H4 (cell line): ENCODE measurements at regions not wholly inside any gene's neighbourhood (a gene's known extent, or its start where the extent isn't known, plus 50 kb on each side); places are given as distances from the start of the nearest gene placed in this dataset.

ENCODE experiments used
- DNase-seq: peaks from one replicate; pipeline ENCODE4 v3.0.0-alpha.2; 2015; ENCODE audit warnings: low spot score

DNA sequence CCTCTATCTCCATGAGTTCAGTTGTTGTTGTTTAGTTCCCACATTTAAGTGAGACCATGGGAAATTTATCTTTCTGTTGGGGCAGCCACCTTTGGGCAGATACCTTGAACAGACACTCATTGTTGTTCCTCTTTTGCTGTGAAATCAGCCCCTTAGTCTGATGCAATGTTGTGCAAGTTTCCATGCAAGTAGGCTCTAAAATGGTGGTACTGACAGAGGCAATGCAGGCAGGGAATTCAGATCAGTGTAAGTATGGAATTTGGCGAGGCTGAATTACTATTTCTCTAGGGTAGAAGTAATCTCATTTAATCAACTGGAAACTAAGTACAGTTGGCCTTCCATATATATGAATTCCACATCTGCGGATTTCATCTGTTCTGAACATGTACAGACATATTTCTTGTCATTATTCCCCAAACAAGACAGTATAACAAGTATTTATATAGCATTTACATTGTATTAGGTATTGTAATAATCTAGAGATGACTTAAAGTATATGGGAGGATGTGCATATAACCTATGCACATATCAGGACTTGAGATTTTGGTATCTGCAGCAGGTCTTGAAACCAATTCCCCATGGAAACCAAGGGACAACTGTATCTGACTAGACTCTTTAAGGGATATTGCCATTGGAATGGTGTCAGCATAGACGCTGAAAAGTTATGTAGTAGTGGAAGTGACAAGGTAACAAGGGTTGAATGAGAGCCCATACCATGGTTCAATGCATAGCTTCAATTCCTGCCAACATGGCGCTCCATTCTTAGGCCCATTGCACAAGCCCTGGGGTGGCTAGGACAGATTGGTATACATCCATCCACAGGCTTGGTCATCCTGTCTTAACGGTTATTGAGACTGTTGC lies 281.5 kb upstream of the HTR2A start:
- DNase-seq = no peak

GRCh38 chr13:47175172-47175866 lies 278.5 kb upstream of the HTR2A start:
- DNase-seq = peak; percentile 53

GRCh38 chr13:47170971-47171370 lies 274.1 kb upstream of the HTR2A start:
- no peak for DNase-seq

GRCh38 chr13:47168618-47169017 lies 271.8 kb upstream of the HTR2A start:
- DNase-seq = no peak

- no peak for DNase-seq
Measured at GRCh38 chr13:47168066-47168465, 271.2 kb upstream of the HTR2A start.

DNA sequence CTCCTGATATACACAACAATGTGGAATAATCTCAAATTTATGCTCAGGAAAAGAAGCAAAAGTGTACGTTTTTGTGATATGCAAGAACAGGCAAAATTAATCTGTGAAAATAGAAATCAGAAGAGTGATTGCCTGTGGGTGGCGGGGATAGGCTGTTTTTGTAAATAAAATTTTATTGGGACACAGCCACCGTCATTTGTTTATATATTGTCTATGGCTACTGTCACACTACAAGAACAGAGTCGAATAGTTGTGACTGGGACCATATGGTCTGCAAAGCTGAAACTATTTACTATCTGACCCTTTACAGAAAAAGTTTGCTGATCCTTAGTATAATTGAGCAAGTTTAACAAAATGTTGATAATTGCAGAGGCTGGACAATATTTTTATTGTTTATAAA lies 269.5 kb upstream of the HTR2A start:
- DNase-seq = no peak

DNA sequence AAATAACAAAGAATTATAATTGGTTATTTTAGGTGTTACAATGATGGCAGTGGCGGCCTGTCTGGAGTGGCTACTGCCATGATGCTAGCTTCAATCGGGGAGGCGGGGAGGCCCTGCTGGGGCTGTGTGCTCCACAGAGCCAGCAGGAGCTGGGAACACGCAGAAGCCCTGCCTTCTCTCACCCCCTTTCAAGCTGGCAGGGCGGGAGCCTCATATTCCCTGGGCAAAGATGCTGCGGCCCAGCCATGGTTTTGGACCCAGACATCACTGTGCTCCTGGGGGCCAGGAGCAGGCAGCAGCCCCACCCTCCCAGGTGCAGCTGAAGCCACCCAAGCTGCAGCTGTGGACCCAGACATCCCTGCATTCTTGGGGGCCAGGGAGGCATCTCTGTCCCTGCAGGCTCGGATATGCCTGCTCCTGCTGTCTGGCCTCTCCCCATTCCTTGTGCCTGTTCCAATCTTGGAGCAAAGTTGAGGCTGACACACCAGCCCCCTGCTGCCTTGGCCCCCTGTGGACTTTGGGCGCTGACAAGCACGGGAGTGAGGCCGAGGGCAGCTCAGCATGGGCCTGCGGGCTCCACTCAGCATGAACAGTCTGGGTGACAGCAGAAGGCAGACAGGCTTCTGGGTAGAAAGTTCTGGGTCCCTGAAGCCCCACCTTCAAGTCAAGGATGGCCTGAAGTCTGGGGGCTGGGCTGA lies 263.1 kb upstream of the HTR2A start:
- DNase-seq = no peak

DNA sequence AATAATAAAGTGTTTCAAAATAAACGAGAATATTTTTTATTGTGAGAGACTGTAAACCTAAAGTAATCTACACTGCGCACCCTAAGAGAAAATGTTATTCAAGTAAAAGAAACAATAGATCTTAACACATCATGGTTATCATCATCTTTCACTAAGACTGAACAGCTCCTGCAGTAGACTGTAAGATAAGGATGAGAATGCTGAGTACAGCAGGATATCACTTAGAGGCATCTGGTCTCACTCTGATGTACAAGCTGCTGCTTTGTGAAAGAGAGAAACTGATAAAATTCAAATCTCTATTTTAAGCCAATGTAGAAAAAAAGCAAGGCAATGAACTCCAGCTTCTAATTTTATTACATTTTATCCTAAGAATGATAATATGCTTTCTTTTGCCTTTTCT lies 261.7 kb upstream of the HTR2A start:
- DNase-seq = no peak

- DNase-seq = peak; percentile 14
Measured at GRCh38 chr13:47148543-47148942, 251.7 kb upstream of the HTR2A start.

DNA sequence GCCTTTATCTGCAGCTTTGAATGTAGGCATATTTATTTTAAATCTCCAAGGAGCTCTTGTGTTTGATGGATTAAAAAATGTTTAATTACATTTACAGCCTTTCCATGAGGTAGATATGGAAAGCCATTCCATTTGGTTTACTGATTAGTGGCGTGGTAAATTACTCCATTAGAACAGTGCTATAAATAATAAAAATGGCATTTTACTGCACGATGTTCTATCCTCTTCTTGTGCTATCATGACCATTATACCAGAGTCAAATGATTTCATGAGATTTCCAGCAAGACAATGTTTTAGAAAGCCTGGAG lies 250.9 kb upstream of the HTR2A start:
- no peak for DNase-seq

- DNase-seq = no peak
Measured at GRCh38 chr13:47146991-47147811, 250.3 kb upstream of the HTR2A start.

- DNase-seq = peak; percentile 15
Measured at GRCh38 chr13:47146136-47146535, 249.3 kb upstream of the HTR2A start.

- no peak for DNase-seq
Measured at GRCh38 chr13:47144782-47145181, 247.9 kb upstream of the HTR2A start.

DNA sequence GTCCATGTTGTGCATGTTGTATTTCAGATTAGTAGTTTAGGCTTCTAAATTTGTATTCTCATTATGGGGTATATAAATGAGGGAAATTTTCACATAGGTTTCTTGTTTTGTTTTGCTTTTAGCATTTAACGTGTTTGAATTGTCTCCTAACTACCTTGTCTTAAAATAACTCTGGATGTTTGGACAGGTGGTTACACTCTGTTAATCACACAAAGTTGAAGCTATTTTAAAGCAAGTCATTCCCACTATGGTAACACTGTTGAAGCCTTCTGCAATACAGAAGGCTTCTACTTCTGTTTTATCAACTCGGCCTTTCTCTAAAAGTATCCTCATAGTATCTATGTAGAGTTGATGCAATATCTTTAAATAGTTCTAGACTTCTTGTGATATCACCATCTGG lies 245.3 kb upstream of the HTR2A start:
- DNase-seq = no peak

DNA sequence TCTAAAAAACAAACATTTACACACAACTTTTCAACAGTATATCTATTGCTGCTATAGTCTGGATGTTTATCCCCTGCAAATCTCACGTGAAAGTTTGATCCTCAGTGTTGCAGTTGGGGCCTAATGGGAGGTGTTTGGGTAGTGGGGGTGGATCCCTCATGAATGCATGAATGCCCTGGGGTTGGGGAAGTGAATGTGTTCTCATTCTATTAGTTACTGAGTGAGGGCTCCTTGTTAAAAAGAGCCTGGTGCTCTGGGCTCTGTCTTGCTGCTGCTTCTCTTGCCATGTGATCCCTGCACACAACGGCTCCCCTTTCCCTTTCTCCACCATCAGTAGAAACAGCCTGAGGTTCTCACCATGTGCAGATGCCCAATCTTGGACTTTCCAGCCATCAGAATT lies 242.7 kb upstream of the HTR2A start:
- DNase-seq = no peak

GRCh38 chr13:47136504-47136941 lies 239.7 kb upstream of the HTR2A start:
- DNase-seq = no peak

DNA sequence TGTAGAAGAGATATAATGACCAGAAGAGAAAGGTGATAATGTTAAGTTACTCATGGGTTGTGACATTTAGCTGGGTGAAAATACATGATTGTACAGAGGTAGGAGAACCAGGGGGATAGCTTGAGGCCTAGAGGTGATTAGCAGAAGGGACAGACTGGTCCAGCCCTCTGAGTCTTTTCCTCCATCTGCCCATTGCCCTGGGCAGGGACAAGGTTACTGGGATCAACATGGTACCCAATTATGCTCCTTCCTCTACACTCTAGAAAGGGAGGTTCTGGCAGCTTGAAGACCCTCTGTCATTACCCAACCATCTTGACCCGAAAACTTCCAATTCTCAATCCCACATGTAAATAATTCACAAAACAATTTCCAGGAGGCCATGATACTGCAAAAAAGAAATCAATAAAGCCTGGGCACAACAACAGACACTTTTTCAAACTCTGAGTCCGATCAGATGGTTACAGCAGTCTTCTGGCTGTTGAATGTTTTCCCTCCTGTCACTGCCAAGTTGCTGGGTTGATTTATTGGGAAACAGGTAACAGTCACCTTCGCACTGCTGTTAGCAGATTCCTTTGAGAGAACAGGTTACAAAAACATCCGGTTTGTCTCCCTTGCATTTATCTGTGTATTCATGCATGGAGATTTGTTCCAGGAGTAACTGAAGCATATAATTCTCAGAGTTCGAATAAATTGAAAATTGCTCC lies 239.1 kb upstream of the HTR2A start:
- no peak for DNase-seq

- DNase-seq = no peak
Measured at GRCh38 chr13:47134939-47135489, 238.2 kb upstream of the HTR2A start.

- DNase-seq = no peak
Measured at GRCh38 chr13:47133011-47133445, 236.2 kb upstream of the HTR2A start.

DNA sequence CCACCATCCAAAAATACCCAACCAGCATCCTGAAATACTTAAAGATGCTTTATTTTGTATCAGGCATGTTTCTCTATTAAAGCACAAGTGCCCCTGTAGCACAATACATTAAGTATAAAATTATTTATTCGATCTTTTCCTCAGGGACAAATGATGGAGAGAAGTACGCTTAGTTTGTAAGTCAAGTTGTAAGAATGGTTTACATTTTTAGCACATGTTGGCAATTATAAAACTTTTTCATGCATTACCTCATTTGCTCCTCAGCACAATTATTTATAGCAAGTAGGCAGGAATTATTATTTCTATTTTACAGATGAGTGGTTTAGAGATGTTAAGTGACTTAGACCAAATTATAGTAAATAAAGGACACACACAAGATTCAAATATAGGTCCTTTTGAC lies 232.6 kb upstream of the HTR2A start:
- DNase-seq = no peak

DNA sequence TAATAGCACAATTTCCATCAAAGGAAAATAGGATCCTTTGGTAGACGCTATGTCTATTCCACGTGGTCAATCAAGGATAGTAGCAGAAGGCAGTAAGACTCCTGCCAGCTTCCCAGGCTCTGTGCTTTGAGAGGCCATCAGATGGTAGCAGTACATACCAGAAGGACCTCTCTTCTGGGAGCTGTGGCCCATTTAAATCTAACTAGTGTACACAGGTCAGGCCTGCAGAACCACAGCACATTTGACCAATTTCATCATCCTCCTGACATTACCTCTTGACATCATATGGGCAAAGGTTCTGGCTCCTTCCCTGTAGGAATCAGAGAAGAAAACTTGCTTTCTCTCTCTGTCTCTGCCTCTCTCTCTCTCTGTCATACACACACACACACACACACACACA lies 229.6 kb upstream of the HTR2A start:
- no peak for DNase-seq
